PC-3 (cell line): ENCODE measurements at regions not wholly inside any gene's neighbourhood (a gene's known extent, or its start where the extent isn't known, plus 50 kb on each side); places are given as distances from the start of the nearest gene placed in this dataset.
"Not testable (repeated sequence)": the region's sequence is repeated elsewhere in the genome, so short reads cannot be mapped to it uniquely, and the experiment has no call there.

Source experiments
- EZH2 ChIP-seq: fragments of 300-600 bp; sonication (generic); IDR thresholded peaks from one replicate; pipeline ENCODE4 v1.6.1; 2017; ENCODE audit warnings: antibody characterized with exemption, mild to moderate bottlenecking, low read length; ENCODE audit not compliant: unreplicated experiment
- EZH2phosphoT487 ChIP-seq: fragments of 300-600 bp; sonication (generic); IDR thresholded peaks from 2 replicates; pipeline ENCODE4 v1.6.1; 2018; ENCODE audit warnings: mild to moderate bottlenecking, antibody characterized with exemption, low read length, borderline replicate concordance
- TF ChIP-seq, protein P1 (sequence below): fragments of 300-600 bp; sonication (generic); conservative IDR thresholded peaks from 2 replicates; pipeline ENCODE4 v1.5.1; 2017; ENCODE audit warnings: antibody characterized with exemption, low read depth, mild to moderate bottlenecking, low read length

DNA sequence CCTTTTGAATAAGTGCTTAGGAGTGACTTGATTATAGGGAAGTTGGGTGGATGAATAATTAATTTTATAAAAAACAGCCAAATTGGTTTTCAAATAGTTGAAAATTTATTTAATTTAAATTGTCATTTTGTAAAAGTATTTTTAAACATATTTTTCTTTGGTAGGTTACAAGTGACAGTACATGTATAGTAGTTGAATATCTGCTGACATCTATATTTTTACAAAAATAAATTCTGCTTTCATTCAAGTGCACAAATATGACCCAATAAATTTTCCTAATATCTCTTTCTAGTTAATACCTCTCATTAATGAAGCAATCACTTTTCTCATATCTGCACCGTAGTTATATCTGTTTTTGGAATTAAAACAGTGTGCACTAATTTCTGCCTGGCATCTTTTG lies 653.6 kb upstream of the TPTE start:
- TF ChIP-seq, protein P1, sequence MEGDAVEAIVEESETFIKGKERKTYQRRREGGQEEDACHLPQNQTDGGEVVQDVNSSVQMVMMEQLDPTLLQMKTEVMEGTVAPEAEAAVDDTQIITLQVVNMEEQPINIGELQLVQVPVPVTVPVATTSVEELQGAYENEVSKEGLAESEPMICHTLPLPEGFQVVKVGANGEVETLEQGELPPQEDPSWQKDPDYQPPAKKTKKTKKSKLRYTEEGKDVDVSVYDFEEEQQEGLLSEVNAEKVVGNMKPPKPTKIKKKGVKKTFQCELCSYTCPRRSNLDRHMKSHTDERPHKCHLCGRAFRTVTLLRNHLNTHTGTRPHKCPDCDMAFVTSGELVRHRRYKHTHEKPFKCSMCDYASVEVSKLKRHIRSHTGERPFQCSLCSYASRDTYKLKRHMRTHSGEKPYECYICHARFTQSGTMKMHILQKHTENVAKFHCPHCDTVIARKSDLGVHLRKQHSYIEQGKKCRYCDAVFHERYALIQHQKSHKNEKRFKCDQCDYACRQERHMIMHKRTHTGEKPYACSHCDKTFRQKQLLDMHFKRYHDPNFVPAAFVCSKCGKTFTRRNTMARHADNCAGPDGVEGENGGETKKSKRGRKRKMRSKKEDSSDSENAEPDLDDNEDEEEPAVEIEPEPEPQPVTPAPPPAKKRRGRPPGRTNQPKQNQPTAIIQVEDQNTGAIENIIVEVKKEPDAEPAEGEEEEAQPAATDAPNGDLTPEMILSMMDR: not testable (repeated sequence)
- TF ChIP-seq EZH2, EZH2phosphoT487: not testable (repeated sequence)
